CD14-positive monocyte (primary cell): ENCODE measurements at regions not wholly inside any gene's neighbourhood (a gene's known extent, or its start where the extent isn't known, plus 50 kb on each side); places are given as distances from the start of the nearest gene placed in this dataset.

ENCODE experiments used
- DNase-seq, 3 donors: peaks; one replicate each; pipeline ENCODE4 v3.0.0-alpha.2; 2011 to 2022
- H2AFZ ChIP-seq: 2 replicates; pipeline ENCODE4 v1.6.0; 2012; ENCODE audit warnings: mild to moderate bottlenecking, low read depth, low read length, inconsistent platforms; ENCODE audit not compliant: insufficient read depth, poor library complexity, severe bottlenecking
- H3K27ac ChIP-seq, 2 donors: 1 replicate in 1 of 2; 2 replicates in 1 of 2; pipeline ENCODE4 v1.5.1; 2012 to 2013; ENCODE audit warnings: low read length in 2 of 2, control low read depth in 1 of 2, inconsistent platforms in 1 of 2, low read depth in 1 of 2, mild to moderate bottlenecking in 1 of 2
- H3K27me3 ChIP-seq, 2 donors: one replicate each; pipeline versions ENCODE4 v1.6.0 to v1.6.1; 2011 to 2013; ENCODE audit warnings: low read length in 2 of 2; ENCODE audit not compliant: control insufficient read depth in 2 of 2, insufficient read depth in 2 of 2
- H3K36me3 ChIP-seq, 2 donors: replicated peaks in 1 of 2; 1 replicate in 1 of 2; 2 replicates in 1 of 2; pipeline versions ENCODE4 v1.5.1 to v1.6.1; 2012 to 2013; ENCODE audit warnings: low read length in 2 of 2, control low read depth in 1 of 2, inconsistent platforms in 1 of 2, mild to moderate bottlenecking in 1 of 2; ENCODE audit not compliant: insufficient read depth in 2 of 2, control insufficient read depth in 1 of 2
- H3K4me1 ChIP-seq, 2 donors: 1 replicate in 1 of 2; 2 replicates in 1 of 2; pipeline versions ENCODE4 v1.5.1 to v1.6.1; 2012 to 2013; ENCODE audit warnings: low read length in 2 of 2, control low read depth in 1 of 2, inconsistent platforms in 1 of 2, mild to moderate bottlenecking in 1 of 2, moderate library complexity in 1 of 2; ENCODE audit not compliant: insufficient read depth in 2 of 2, control insufficient read depth in 1 of 2
- H3K4me2 ChIP-seq: replicated peaks from 2 replicates; pipeline ENCODE3; 2012; ENCODE audit warnings: low read length, moderate library complexity, mild to moderate bottlenecking; ENCODE audit not compliant: poor library complexity, severe bottlenecking; ENCODE audit errors: extremely low read depth
- H3K4me3 ChIP-seq, 3 experiments: fragments of 200-600 bp in 1 of 3; sonication (generic) in 1 of 3; replicated peaks in 1 of 3; 1 replicate in 2 of 3; 2 replicates in 1 of 3; pipeline ENCODE4 v1.5.1; 2011 to 2013; ENCODE audit warnings: low read length in 3 of 3, mild to moderate bottlenecking in 3 of 3, control low read depth in 2 of 3, low read depth in 2 of 3, inconsistent platforms in 1 of 3, moderate library complexity in 1 of 3
- H3K79me2 ChIP-seq: 2 replicates; pipeline ENCODE4 v1.6.0; 2012; ENCODE audit warnings: mild to moderate bottlenecking, control low read depth, inconsistent platforms, low read length, moderate library complexity; ENCODE audit not compliant: insufficient read depth
- H3K9ac ChIP-seq: 2 replicates; pipeline ENCODE4 v1.6.0; 2017; ENCODE audit warnings: low read length, mild to moderate bottlenecking; ENCODE audit not compliant: insufficient read depth, poor library complexity, severe bottlenecking
- H3K9me3 ChIP-seq, 2 donors: replicated peaks in 1 of 2; 1 replicate in 1 of 2; 2 replicates in 1 of 2; pipeline versions ENCODE4 v1.5.1 to v1.6.1; 2012 to 2013; ENCODE audit warnings: low read length in 2 of 2, control low read depth in 1 of 2; ENCODE audit not compliant: control insufficient read depth in 1 of 2, insufficient read depth in 1 of 2
- H4K20me1 ChIP-seq: 2 replicates; pipeline ENCODE4 v1.6.0; 2012; ENCODE audit warnings: mild to moderate bottlenecking, low read length, control low read depth, moderate library complexity; ENCODE audit not compliant: insufficient read depth
- H3K27ac Mint-ChIP-seq, 7 donors: one replicate each; pipeline ENCODE4 v1.8.0; 2020; ENCODE audit warnings: mild to moderate bottlenecking in 7 of 7, mixed read lengths in 7 of 7, moderate library complexity in 6 of 7, inconsistent platforms in 2 of 7
- H3K27me3 Mint-ChIP-seq, 3 donors: one replicate each; pipeline ENCODE4 v1.8.0; 2021 to 2022; ENCODE audit warnings: low read depth in 3 of 3, mild to moderate bottlenecking in 3 of 3, mixed read lengths in 3 of 3, moderate library complexity in 3 of 3, inconsistent platforms in 1 of 3
- H3K36me3 Mint-ChIP-seq, 2 donors: one replicate each; pipeline ENCODE4 v1.8.0; 2020; ENCODE audit warnings: mixed read lengths in 2 of 2, inconsistent platforms in 1 of 2, mild to moderate bottlenecking in 1 of 2
- H3K4me1 Mint-ChIP-seq: one replicate; pipeline ENCODE4 v1.8.0; 2020; ENCODE audit warnings: mild to moderate bottlenecking, mixed read lengths
- H3K4me3 Mint-ChIP-seq, 2 donors: one replicate each; pipeline ENCODE4 v1.8.0; 2020; ENCODE audit warnings: mild to moderate bottlenecking in 2 of 2, mixed read lengths in 2 of 2, moderate library complexity in 1 of 2
- H3K9me3 Mint-ChIP-seq, 7 donors: one replicate each; pipeline ENCODE4 v1.8.0; 2020 to 2022; ENCODE audit warnings: mixed read lengths in 7 of 7, mild to moderate bottlenecking in 6 of 7, moderate library complexity in 6 of 7, inconsistent platforms in 2 of 7
- WGBS: methylation state at CpG from one replicate; pipeline ENCODE4 v1.1.5; 2013; ENCODE audit warnings: missing lambda C conversion rate; ENCODE audit not compliant: insufficient coverage; 5-methylcytosine and 5-hydroxymethylcytosine counted together
- intact Hi-C, 2 donors: fragments of 100-400 bp; cut with micrococcal nuclease; formaldehyde crosslinking; loops; one replicate each; pipeline versions ENCODE4 v1.15.0 to v1.15.1; 2023
- TF ChIP-seq, protein P1 (sequence below): fragments of 200-600 bp; IDR thresholded peaks from one replicate; pipeline ENCODE4 v1.8.0; 2022; ENCODE audit warnings: antibody characterized with exemption, mild to moderate bottlenecking

DNA sequence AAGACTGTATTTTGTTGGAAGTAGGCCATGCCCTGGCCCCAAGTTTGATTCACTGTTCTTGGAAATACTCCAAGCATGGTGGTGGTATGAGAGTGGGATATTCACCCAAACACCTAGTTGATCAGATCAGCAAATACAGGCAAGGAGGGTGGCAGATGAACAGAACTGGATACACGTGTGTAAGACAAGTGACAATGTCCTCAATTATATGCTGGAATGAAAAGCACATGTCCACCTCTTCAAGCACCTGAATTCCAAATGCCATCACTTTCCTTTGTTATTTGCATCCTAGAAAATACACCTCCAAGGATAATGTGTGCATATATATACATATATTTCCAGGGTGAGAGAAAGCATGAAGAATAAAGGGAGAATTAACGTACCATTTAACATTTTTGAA, 131.8 kb upstream of the ZEB1 start:
- Mint-ChIP-seq H3K9me3 (peaks cover 0 to 2% (median 0%) of the 10 kb centered on the region in 7 donors), H3K36me3 (no peaks in the 10 kb centered on the region), H3K4me3 (no peak overlapping the region), H3K27ac (no peak overlapping the region), H3K27me3 (no peaks in the 10 kb centered on the region), H3K4me1 (peaks cover 5% of the 10 kb centered on the region)
- Histone ChIP-seq H3K9me3 (no peaks in the 10 kb centered on the region), H3K36me3 (no peaks in the 10 kb centered on the region), H4K20me1 (no peaks in the 10 kb centered on the region), H3K4me1 (no peaks in the 10 kb centered on the region), H3K4me3 (no peak overlapping the region), H3K27ac (no peak overlapping the region), H2AFZ (no peak overlapping the region), H3K9ac (no peak overlapping the region), H3K79me2 (no peaks in the 10 kb centered on the region), H3K27me3 (no peaks in the 10 kb centered on the region), H3K4me2 (no peak overlapping the region)
- no peak for DNase-seq
- TF ChIP-seq, protein P1, sequence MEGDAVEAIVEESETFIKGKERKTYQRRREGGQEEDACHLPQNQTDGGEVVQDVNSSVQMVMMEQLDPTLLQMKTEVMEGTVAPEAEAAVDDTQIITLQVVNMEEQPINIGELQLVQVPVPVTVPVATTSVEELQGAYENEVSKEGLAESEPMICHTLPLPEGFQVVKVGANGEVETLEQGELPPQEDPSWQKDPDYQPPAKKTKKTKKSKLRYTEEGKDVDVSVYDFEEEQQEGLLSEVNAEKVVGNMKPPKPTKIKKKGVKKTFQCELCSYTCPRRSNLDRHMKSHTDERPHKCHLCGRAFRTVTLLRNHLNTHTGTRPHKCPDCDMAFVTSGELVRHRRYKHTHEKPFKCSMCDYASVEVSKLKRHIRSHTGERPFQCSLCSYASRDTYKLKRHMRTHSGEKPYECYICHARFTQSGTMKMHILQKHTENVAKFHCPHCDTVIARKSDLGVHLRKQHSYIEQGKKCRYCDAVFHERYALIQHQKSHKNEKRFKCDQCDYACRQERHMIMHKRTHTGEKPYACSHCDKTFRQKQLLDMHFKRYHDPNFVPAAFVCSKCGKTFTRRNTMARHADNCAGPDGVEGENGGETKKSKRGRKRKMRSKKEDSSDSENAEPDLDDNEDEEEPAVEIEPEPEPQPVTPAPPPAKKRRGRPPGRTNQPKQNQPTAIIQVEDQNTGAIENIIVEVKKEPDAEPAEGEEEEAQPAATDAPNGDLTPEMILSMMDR: no peak
- intact Hi-C loops: no loop called here
- WGBS: 100% methylated on average over 1 of the region's 2 CpGs

DNA sequence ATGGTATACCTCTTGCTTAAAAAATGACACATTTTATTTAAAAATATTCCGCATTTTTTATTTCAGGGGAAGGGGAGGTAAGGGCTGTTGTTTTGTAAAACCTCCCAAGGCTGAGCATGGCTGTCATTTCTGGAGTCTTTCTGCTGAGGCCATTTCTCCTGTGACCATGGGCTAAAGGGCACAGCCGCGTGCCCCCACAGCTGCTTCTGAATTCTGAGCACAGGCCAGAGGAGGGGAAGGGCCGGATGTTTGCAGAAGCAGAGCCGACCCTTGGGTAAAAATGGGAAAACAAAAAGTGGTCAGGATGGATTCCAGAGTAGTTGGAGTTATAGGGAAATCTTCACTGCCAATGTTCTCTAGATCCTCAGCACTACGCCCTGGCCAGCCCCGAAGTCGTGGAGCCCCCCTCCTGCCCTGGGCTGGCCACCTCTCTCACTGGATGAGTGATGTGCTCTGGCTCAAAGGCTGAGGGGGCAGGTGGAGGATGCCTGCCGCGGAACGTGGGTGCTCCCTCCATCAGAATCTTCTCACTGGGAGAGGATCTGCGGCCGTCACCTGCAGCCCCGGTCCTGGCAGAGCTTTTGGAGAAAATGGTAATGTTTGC, 131.3 kb upstream of the ZEB1 start:
- H3K4me2 ChIP-seq: no peak overlapping the region
- Mint-ChIP-seq H3K27ac (no peak overlapping the region), H3K27me3 (no peaks in the 10 kb centered on the region), H3K36me3 (no peaks in the 10 kb centered on the region), H3K4me3 (no peak overlapping the region), H3K9me3 (peaks cover 0 to 4% (median under 1%) of the 10 kb centered on the region in 7 donors), H3K4me1 (peaks cover 5% of the 10 kb centered on the region)
- H3K4me3 ChIP-seq: no peak overlapping the region
- no peaks in the 10 kb centered on the region for H3K4me1 ChIP-seq
- intact Hi-C loops: no loop called here
- no peaks in the 10 kb centered on the region for H3K27me3 ChIP-seq
- TF ChIP-seq, protein P1: no peak
- H3K9me3 ChIP-seq: no peaks in the 10 kb centered on the region
- no peaks in the 10 kb centered on the region for H4K20me1 ChIP-seq
- no peaks in the 10 kb centered on the region for H3K79me2 ChIP-seq
- 96% methylated on average over 4 of the region's 14 CpGs for WGBS
- no peak for DNase-seq
- H3K9ac ChIP-seq: no peak overlapping the region
- H3K36me3 ChIP-seq: no peaks in the 10 kb centered on the region
- no peak overlapping the region for H3K27ac ChIP-seq
- H2AFZ ChIP-seq: no peak overlapping the region
